ENCODE measurements at regions not wholly inside any gene's neighbourhood (a gene's known extent, or its start where the extent isn't known, plus 50 kb on each side); places are given as distances from the start of the nearest gene placed in this dataset. TPM values are rescaled to one million over a fixed set of nuclear protein-coding genes. Genes with fewer than 3 reads are reported as not detected.

Small RNAs in the stretch of these regions (microRNA-seq; reads per million reads assigned to microRNA genes)
- not detected for gene RF00019 (ENCODE audit: insufficient read depth, insufficient read length)

Small RNAs in the stretch of these regions (small RNA-seq; reads per million reads assigned to genes)
- 0 reads per million in 5 experiments for gene RF00019

Measured in IMR-90 (cell line).